ENCODE measurements at regions not wholly inside any gene's neighbourhood (a gene's known extent, or its start where the extent isn't known, plus 50 kb on each side); places are given as distances from the start of the nearest gene placed in this dataset.

DNA sequence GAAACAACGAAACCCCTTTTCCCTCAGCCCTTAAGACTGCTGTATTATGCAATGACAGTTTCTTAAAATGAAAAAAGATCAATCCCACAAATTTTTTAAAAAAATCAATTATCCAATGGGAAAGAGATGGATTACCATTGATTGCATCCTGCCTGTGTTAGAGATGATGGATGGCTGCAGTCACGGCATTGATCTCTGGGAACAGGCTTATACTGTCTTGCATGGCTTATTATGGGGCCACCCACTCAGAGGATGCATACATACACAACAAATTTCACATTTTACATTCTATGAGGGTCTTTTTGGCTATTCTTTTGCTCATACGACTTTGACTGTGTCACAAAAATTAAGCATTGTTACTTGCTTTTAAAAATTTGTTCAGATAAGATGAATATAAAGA lies 724.3 kb downstream of the HDGFL1 start:
- TF ChIP-seq, protein P1, sequence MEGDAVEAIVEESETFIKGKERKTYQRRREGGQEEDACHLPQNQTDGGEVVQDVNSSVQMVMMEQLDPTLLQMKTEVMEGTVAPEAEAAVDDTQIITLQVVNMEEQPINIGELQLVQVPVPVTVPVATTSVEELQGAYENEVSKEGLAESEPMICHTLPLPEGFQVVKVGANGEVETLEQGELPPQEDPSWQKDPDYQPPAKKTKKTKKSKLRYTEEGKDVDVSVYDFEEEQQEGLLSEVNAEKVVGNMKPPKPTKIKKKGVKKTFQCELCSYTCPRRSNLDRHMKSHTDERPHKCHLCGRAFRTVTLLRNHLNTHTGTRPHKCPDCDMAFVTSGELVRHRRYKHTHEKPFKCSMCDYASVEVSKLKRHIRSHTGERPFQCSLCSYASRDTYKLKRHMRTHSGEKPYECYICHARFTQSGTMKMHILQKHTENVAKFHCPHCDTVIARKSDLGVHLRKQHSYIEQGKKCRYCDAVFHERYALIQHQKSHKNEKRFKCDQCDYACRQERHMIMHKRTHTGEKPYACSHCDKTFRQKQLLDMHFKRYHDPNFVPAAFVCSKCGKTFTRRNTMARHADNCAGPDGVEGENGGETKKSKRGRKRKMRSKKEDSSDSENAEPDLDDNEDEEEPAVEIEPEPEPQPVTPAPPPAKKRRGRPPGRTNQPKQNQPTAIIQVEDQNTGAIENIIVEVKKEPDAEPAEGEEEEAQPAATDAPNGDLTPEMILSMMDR (IDR thresholded peaks at IDR 0.05) = no peak
- TF ChIP-seq TP53 (CRISPR knock-in tag; IDR thresholded peaks at IDR 0.05) = no peak
- TF ChIP-seq TEAD4 (CRISPR knock-in tag; IDR thresholded peaks at IDR 0.05) = no peak
- TF ChIP-seq ESRRA (CRISPR knock-in tag; IDR thresholded peaks at IDR 0.05; ENCODE audit: borderline replicate concordance) = no peak
- TF ChIP-seq, protein P2, sequence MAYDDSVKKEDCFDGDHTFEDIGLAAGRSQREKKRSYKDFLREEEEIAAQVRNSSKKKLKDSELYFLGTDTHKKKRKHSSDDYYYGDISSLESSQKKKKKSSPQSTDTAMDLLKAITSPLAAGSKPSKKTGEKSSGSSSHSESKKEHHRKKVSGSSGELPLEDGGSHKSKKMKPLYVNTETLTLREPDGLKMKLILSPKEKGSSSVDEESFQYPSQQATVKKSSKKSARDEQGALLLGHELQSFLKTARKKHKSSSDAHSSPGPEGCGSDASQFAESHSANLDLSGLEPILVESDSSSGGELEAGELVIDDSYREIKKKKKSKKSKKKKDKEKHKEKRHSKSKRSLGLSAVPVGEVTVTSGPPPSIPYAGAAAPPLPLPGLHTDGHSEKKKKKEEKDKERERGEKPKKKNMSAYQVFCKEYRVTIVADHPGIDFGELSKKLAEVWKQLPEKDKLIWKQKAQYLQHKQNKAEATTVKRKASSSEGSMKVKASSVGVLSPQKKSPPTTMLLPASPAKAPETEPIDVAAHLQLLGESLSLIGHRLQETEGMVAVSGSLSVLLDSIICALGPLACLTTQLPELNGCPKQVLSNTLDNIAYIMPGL (CRISPR knock-in tag; IDR thresholded peaks at IDR 0.05) = no peak
- TF ChIP-seq ZNF121 (CRISPR knock-in tag; IDR thresholded peaks at IDR 0.05) = no peak
- TF ChIP-seq, protein P3, sequence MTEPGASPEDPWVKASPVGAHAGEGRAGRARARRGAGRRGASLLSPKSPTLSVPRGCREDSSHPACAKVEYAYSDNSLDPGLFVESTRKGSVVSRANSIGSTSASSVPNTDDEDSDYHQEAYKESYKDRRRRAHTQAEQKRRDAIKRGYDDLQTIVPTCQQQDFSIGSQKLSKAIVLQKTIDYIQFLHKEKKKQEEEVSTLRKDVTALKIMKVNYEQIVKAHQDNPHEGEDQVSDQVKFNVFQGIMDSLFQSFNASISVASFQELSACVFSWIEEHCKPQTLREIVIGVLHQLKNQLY (CRISPR knock-in tag; IDR thresholded peaks at IDR 0.05) = no peak
